AG04449 (cell line): ENCODE measurements at regions not wholly inside any gene's neighbourhood (a gene's known extent, or its start where the extent isn't known, plus 50 kb on each side); places are given as distances from the start of the nearest gene placed in this dataset.

ENCODE experiments used
- CTCF ChIA-PET: fragments of 350-600 bp; formaldehyde crosslinking; extraction: SDS; loops from one replicate; lab custom pipeline; 2021; ENCODE audit warnings: antibody characterized with exemption; lab: Yijun Ruan, JAX
- POLR2A ChIA-PET: fragments of 400-600, 350-600 bp; formaldehyde crosslinking; extraction: SDS; loops from one replicate; lab custom pipeline; 2020; ENCODE audit warnings: antibody characterized with exemption, inconsistent platforms; lab: Yijun Ruan, JAX
- DNase-seq: peaks from one replicate; pipeline ENCODE4 v3.0.0-alpha.2; 2010; ENCODE audit warnings: low read depth, low spot score
- H3K4me3 ChIP-seq: 2 replicates; pipeline ENCODE4 v1.5.1; 2011; ENCODE audit warnings: low read depth, mild to moderate bottlenecking, control low read depth, low read length
- CTCF ChIP-seq: IDR thresholded peaks from one replicate; pipeline ENCODE4 v1.5.1; 2011; ENCODE audit warnings: mild to moderate bottlenecking, moderate library complexity, low read length, control low read depth, inconsistent platforms; ENCODE audit not compliant: insufficient read depth; ENCODE audit errors: missing control alignments

GRCh38 chr17:33848433-33848832, 406.7 kb upstream of the CCL2 start:
- DNase-seq = no peak
- H3K4me3 ChIP-seq = no peak overlapping the region
- ChIA-PET POLR2A (no interaction called here), CTCF (no interaction called here)
- no peak for TF ChIP-seq CTCF

- DNase-seq = no peak
- TF ChIP-seq CTCF = no peak
- ChIA-PET POLR2A (no interaction called here), CTCF (no interaction called here)
- H3K4me3 ChIP-seq = no peak overlapping the region
Observed at GRCh38 chr17:33854596-33854995, 400.5 kb upstream of the CCL2 start.

- DNase-seq = no peak
- H3K4me3 ChIP-seq = no peak overlapping the region
- CTCF ChIA-PET = no interaction called here
- POLR2A ChIA-PET = no interaction called here
- TF ChIP-seq CTCF = no peak
Observed at GRCh38 chr17:33858121-33858520, 397.0 kb upstream of the CCL2 start.

GRCh38 chr17:33858682-33859081, 396.4 kb upstream of the CCL2 start:
- DNase-seq = no peak
- CTCF ChIA-PET = no interaction called here
- POLR2A ChIA-PET = no interaction called here
- no peak overlapping the region for H3K4me3 ChIP-seq
- no peak for TF ChIP-seq CTCF

- no peak for DNase-seq
- no peak overlapping the region for H3K4me3 ChIP-seq
- ChIA-PET CTCF (no interaction called here), POLR2A (no interaction called here)
- TF ChIP-seq CTCF = no peak
Observed at GRCh38 chr17:33862772-33863602, 392.1 kb upstream of the CCL2 start.

GRCh38 chr17:33864758-33865229, 390.3 kb upstream of the CCL2 start:
- ChIA-PET CTCF (no interaction called here), POLR2A (no interaction called here)
- no peak overlapping the region for H3K4me3 ChIP-seq

More at GRCh38 chr17:33864758-33865229, 390.3 kb upstream of the CCL2 start:
- no peak for DNase-seq
- TF ChIP-seq CTCF = no peak
